GM18499 (cell line): ENCODE measurements at regions not wholly inside any gene's neighbourhood (a gene's known extent, or its start where the extent isn't known, plus 50 kb on each side); places are given as distances from the start of the nearest gene placed in this dataset.

ENCODE experiments used
- ATAC-seq: cut with Tn5 transposase; IDR thresholded peaks from one replicate; pipeline ENCODE4 v1.9.1; 2021; ENCODE audit warnings: moderate number of reproducible peaks; ENCODE audit not compliant: insufficient read depth, unreplicated experiment

DNA sequence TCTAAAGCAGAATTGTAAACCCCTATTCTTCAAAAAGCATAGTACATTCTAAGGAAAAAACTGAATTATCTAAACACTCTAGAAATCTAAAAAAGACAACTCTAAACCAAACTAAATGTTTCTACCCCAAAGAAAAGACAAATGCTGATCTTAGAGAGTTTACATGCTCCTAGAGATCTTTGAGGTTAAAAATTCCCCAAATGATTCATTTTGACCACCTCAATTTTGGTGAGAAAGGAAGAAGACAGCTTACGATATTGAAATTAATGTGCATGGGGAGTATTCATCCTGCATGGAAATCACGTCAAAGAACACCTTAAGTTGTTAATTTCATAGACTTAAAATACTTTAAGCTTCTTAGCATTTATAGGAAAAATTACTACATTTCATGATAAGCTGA, 377.8 kb upstream of the RUNX1 start:
- ATAC-seq: no peak

DNA sequence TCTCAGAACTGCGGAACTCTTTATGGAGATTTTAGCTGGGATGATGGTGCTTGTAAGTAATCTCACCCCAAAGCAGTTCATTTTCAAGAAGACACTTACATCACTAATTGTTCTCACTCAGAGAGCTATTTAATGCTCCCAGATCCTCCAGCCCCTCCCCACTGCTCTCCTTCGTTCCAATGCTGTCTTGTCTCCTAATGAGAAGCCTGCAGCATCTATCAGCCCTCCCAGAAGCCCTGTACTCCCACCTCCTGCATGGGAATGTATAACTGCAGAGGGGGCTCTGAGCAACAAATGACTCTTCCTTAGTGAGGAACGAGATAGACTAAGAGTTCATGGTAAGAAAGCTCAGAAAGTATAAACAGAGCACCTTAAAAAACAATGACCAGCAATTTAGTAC, 377.4 kb upstream of the RUNX1 start:
- no peak for ATAC-seq

DNA sequence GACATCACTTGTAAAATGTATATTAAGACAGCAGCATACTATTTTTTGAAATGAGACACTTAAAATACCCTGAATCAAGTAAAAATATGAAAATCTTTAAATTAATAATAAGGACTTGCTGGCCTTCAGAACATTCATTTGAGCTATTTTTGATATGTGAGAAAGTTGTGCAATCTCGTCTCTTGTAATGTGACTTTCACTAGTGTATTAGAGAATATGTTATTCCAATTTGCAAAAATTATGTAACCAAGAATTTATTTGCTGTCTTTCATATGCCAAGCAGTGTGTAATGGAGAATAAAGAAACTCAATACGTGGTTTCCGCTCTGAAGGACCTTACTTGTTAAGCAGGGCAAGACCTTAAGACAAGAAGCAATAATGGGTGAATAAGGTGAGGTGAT, 375.0 kb upstream of the RUNX1 start:
- ATAC-seq: no peak

DNA sequence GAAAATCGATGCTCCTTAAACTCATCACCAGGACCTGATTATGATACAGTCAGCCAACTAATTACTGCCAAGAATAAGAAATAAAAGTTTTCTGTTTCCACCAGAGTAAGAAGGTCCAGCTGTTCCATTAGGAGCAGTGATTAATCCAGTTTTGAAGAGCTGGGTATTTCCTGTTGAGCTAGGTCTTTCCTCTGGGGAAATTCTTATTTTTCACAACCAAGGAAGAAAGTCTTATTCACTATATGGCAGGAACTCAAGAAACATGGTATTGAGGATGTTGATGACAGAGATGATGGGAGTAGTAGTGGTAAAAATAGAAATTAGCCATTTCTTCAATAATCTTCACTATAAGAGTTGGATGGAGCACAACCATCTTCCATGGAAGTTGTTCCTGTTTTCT, 374.6 kb upstream of the RUNX1 start:
- ATAC-seq: no peak

DNA sequence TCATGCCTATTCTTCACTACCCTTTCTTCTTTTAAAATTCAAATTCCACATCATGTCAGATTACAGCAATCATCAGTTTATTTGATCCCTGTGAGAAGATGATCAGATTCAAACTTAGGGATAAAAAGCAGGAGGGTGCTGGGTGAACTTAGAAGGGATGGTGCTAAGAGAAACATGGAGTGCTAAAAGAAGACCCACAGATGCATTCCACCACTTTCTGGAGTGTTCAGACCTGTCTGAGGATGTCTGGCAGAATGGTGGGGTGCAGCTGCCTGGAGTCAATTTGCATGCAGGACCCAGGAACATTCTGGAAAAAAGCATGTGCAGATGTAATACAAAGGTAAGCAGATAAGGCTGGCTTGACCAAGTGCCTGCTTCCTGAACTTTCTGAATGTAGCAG, 372.9 kb upstream of the RUNX1 start:
- ATAC-seq: no peak

DNA sequence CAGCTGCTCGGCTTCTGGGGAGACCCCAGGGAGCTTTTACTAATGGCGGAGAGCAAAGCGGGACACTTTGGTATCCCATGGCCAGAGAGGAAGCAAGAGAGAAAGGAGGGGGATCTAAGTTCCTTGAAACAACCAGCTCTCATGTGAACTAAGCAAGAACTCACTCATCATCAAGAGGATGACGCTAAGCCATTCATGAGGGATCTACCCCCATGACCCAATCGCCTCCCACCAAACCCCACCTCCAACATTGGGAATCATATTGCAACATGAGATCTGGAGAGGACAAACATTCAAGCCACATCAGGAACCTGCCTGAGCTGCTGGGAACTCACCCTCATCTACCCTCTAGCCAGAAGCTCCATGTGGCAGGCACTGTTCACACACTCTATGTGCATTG, 372.1 kb upstream of the RUNX1 start:
- ATAC-seq: no peak

DNA sequence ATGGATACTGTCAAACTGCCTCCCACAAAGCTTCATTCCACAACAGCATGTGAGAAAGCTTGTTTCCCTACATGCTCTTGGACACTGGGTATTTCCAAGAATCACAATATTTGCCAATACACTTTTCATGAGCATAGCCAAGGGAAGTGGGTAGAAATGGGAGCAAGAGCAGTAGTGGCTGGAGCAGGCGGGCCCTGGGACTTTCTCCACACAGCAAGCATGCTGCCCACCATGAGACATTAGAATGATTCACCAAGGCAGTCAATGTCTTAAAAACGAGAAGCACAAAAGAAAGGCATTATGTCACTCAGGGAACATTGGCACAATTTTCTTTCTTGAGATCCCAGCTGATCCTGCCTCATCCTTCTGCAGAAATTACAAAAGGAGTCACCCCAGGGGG, 371.6 kb upstream of the RUNX1 start:
- ATAC-seq: no peak

DNA sequence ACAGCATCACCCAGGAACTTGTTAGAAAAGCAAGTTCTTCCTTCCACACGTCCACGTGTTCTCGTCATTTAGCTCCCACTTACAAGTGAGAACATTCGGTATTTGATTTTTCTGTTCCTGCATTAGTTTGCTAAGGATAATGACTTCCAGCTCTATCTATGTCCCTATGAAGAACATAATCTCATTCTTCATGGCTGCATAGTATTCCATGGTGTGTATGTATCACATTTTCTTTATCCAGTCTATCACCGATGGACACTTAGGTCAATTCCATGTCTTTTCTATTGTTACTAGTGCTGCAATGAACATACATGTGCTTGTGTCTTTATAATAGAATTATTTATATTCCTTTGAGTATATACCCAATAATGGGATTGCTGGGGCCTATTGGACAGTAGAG, 368.7 kb upstream of the RUNX1 start:
- ATAC-seq: no peak

DNA sequence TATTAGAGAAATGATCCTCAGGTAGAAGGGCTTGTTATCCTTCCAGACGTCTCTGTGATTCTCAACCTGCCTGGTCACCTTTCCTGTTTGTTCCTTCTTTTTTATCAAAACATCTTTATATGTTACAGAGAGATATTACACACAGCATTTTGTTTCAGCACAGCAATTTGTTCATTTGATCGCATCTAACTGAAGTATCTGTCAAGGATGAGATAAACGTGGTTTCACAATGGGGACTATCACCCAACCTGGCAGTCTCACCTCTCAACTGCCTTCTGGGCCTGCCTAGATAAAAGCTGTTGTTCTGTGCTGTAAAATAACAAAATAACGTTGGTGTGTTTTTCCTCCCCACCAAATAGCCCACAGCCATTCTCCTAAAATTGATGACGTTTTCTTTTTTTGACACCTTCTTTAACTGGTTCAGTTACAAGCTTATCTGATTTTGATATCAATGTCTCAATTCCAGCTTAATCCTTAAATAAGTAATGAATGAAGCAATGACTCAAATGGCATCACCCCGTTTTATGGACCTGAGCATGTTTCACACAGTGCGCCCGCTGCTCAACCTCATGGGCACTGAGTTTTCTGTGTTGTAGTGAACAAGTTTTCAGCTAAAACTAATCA, 367.9 kb upstream of the RUNX1 start:
- no peak for ATAC-seq

DNA sequence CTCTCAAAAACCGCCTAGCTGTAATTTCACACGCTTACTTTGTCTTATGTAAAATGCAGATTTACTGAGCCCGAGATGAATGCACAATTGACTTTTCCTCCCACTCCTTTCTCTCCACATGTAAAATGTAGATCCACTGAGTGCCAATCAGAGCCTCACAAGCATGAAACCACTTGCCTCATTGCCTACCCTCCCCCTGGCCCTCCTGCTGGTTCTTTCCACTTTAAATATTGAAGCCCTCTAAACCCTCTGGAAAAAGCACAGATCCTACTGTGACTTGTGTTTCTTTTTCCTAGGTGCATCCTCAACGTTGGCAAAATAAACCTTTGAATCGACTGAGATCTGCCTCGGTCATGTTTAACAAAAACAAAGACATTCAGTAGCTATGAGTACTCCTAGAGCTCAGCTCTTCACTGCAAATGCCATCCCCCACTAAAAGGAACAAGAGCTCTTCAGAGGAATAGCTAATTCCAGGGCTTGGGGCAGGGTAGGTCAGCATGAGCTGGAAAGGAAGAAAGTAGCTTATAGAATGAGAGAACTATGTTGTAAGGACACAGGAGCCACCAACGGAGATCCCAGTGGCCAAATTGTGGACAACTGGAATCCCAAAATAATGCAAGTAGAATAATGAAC, 365.5 kb upstream of the RUNX1 start:
- ATAC-seq: no peak

DNA sequence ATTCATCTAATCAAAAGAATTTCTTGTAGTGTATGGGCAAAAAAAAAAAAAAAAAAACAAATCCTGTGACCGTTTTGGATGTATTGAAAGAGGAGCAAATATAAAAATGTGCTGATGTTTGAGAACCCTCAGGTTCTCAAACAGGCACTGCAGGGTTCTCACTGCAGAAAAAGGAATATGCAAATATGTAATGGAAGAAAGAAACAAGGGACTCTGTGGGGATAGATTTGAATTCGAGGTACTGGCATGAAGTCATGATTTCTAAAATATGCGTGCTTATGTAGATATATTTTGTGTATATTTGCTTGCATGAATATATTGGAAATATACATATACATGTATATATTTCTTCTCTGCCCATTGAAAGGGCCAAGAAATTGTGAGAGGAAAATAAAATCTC, 365.0 kb upstream of the RUNX1 start:
- ATAC-seq: no peak

DNA sequence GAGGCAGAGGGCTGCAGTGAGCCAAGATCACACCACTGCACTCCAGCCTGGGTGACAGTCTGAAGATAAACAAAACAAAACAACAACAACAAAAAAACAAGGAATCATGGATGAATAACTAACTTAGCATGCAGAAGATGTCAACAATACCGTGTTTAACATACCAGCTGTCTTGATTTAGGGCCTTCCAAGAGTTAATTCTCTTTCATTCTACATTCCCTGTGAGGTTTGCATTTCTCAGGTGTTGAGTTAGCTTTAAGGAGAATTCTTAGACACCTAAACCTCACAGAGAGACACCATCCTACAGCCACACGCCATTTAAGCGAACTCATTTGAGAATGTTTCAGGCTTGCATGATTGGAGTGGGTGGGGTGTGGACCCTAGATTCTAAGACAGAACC, 363.1 kb upstream of the RUNX1 start:
- no peak for ATAC-seq

DNA sequence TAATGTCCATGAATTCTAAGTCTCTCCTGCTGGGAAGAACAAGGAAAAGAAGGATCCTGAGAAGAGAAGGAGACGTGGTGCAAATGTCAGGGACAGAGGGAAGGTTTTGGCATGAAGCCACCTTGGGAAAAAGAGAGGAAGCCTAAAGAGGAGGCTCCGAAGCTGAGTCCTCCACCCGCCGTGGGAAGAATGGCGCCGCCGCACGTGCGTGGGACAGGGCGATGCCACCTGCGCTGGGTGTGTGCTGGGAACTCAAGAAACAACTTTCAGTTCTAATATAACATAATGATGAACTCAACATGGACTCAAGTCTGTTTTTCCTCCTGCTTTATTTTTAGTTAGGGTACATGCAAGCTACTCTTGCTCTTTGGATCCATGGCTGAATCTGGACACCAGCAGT, 362.3 kb upstream of the RUNX1 start:
- no peak for ATAC-seq

DNA sequence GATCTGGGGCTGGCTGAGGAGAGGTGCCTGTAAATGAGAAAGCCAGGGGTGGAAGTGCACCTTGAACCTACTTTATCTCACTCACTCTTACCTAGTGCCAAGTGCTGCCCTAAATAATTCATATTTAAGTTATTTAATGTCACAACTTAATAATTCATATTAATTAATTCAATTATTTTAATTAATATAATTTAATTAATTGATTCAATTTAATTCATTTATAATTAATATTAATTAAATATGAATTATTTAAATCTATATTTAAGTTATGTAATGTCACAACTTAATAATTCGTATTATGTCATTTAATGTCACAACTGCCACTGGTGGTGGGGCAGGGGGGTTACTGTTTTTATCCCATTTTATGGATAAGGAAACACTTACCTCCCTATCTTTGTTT, 361.6 kb upstream of the RUNX1 start:
- ATAC-seq: no peak

DNA sequence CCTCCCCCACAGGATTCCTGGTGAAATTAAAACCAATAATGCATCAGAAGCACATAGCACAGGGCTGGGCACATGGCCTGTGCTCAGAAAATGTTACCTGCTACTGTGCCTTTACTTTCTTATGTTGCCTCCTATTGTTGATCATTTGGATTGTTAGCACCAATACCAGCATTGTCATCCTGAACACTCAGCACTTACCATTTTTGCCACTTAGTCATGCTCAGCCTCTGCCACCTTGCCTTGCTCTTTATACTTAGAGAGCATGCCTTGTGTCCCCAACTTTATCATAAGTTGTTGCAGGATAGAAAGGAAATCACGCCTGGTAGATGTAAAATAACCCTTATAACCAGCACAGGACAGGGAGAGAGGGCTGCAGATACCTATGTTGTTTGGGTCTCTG, 361.0 kb upstream of the RUNX1 start:
- ATAC-seq: no peak

DNA sequence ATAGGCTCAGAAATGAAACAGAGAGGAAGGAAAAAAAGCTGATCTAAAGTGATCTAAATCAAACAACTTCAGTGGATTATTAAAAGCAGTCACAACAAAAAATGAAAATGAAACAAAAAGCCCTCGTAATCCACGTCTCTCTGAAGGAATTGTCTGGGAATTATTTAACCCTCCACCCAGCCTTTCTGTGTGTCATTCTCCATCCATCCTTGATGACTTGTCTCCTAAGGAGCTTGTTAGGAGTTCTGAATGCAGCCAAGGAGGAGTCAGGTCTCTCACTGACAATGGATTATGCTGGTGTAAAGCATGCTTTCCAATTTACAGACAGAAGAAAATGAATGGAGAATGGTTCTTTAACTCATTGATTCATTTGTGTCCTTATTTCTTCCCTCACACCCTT, 359.3 kb upstream of the RUNX1 start:
- no peak for ATAC-seq

DNA sequence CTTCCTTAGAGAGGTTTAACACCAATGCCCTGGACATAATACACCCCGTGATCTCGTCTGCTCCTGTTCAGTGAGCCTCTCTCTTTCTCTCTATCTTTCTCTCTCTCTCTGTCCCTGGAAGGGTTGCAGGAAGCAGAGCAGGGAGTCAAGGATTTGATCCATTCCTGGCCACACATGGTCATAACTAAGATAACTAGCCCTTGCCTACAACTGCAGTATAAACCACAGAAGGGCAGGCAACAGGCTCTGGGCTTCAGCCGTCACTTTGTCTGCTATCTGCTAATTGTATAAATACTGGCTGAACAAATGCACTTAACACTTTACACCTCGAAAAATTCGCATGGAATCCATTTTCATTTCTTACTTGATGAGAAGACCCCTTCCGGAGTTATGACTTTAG, 357.5 kb upstream of the RUNX1 start:
- no peak for ATAC-seq

DNA sequence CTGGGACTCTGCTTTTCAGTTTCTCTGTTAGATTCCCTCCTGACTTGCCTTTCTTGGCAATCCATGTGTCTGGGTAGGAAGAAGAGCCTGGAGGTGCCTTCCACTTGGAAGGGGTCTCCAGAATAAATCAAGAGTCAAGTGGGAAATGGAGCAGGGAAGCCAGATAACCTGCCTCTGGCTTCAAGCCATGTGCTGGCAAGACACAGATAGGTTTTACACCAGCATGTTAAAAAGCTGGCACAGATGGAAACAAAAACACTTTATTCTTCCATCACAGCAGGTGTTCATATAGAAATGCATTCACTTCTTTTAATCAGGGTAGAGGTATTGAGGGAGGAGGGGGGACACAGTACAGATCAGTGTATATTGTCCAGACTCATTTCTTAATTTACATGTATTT, 356.9 kb upstream of the RUNX1 start:
- ATAC-seq: no peak

DNA sequence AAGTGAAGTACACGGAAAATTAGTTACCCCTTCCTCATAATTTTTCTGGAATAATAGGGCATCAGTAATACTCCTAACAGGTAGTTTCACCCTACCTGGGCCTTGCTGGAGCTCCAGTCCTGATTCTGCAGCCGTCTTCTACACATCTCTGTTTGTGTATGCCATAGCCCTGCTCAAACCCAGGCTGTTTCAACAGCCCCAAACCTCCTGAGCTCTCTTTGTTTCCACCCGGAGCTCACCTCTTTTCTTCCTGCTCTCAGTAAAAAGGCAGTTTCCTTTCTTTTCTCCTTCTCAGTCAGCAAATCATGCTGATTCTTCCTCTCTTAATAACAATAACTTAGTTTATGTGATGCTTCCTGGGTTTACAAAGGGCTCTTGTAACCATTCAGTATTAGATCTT, 355.1 kb upstream of the RUNX1 start:
- no peak for ATAC-seq

DNA sequence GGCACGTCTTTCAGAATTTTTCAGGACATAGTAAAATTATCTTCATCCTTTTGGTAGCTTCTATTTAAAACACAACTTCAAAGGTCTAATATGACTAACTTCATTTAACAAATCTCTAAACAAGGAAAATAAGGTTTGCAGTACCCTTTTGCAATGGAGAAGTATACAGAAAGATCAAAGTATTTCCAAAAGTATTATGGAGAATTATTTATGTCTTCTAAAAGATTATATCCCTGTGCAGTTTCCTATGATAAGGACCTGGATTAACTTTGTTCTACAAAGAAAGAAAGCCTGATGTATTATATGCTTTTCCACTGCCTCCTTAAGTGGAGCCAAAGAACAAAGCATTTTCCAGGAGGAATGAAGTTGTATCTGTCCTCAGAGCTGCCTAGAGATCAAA, 353.0 kb upstream of the RUNX1 start:
- no peak for ATAC-seq

DNA sequence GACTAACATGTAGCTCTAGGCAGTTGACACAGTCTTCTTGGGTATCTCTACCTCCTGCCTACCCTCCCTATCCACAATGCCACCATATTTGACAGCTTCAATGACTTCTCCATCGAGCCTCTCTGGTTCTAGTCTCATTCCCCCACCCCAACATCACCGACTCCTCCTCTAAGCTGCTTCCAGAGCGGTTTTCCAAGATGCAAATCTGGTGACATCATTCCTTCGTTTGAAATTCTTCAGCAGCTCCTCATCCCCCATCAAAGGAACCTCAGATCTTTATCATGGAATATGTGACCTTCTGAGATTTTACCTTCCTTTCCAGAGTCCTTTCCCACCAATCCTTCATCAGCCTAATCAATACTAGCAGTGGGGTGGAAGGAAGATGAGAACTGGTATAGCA, 352.4 kb upstream of the RUNX1 start:
- no peak for ATAC-seq

DNA sequence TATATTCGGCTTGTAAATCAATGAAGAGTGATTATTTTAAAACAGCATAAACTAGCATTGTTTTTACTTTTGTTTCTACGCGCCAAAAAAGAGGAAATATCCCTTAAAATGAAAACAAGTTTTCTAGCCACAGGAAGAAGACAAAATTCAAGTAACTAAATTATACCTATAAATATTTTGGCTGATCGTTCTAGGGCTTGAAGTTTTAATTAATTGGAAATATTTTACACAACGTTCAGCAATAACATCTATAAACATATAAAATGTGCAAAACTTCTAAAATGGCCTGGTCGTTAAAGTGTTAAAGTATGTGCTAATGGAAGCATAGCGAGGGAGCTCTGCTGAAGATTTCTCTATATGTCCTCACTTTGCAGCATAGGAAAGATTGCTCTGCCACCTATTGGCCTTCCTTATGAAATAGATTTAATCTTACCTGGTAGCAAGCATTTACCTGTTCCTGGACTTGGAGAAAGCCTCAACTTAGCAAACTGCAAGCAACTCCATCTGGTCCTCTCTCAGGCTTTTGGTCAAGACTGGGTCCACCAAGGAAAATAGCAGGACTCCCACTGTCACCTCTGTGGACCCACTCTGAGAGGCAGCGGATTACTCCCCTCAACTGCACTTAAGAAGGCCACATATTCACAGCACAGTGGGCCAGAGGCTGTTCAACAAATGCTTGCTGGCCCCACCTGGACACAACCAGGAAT, 351.3 kb upstream of the RUNX1 start:
- no peak for ATAC-seq
